GM10266 (cell line): ENCODE measurements at regions not wholly inside any gene's neighbourhood (a gene's known extent, or its start where the extent isn't known, plus 50 kb on each side); places are given as distances from the start of the nearest gene placed in this dataset.

ENCODE experiments used
- DNase-seq: peaks from one replicate; pipeline ENCODE4 v3.0.0; 2012; ENCODE audit errors: extremely low spot score
- CTCF ChIP-seq: IDR thresholded peaks from 2 replicates; pipeline ENCODE4 v1.5.1; 2012; ENCODE audit warnings: mild to moderate bottlenecking, low read depth; ENCODE audit not compliant: control insufficient read depth, insufficient read depth; ENCODE audit errors: missing control alignments

- no peak for TF ChIP-seq CTCF
- no peak for DNase-seq
Observed at GRCh38 chr1:184153731-184154130, 102.2 kb downstream of the TSEN15 start.

DNA sequence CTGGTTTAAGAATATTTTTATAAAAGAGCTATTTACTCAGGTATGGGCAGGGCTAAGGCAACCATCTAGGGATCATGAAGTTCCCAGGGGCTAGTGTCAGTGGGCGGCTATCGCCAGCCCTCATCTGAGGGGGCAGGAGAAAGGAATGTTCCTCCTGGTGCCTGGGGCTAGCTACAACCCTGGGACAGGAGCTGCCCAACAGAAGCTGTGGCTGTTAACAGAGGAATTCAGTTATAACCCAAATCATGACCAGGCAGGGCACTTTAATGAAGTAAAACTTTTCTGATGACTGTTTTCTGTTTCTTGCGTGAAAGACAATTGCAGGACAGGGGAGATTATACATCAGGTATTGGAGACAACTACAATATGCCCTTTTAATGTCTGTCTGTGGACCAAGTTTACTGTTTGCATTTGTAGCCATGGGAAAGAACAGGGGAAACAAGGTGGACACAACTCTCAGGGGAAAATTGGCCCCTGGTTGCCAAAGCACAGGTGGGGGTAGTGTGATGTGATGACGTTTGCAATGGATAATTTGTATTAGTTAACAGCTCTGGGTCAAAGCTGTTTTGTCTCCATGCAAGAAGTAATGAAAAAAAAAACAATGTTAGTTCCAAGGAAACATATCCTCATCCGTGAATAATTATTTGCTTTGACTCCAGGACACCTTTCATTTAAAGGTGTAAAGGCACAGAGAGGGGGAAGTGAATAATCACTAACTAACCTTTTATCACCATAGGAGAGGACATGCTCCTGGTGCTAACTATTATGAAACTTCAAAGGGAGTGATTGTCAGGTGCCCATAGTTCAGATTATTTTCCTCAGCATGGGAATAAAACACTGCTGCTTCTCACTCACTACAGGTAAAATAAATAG is 105.2 kb downstream of the TSEN15 start:
- no peak for TF ChIP-seq CTCF
- DNase-seq = no peak

DNA sequence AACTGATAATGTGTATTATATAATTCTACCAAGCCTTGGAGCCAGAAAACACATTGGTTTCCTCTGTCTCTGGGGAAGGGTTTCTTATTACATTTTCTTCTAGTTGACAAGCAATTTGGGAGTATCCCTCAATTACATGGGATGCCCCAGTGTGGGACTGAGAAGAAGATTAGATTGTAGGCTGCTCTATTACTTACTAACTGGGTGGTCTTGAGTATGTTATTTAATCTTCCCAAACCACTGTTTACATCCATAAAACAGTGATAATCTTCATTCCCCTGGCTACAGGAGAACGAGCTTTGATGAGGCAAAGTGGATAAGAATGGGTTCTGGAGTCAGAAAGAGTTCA is 105.8 kb downstream of the TSEN15 start:
- DNase-seq = no peak
- TF ChIP-seq CTCF = no peak

- no peak for DNase-seq
- TF ChIP-seq CTCF = no peak
Observed at GRCh38 chr1:184158896-184159681, 107.6 kb downstream of the TSEN15 start.

GRCh38 chr1:184160236-184160635 is 108.7 kb downstream of the TSEN15 start:
- TF ChIP-seq CTCF = no peak
- DNase-seq = peak; percentile 13

DNA sequence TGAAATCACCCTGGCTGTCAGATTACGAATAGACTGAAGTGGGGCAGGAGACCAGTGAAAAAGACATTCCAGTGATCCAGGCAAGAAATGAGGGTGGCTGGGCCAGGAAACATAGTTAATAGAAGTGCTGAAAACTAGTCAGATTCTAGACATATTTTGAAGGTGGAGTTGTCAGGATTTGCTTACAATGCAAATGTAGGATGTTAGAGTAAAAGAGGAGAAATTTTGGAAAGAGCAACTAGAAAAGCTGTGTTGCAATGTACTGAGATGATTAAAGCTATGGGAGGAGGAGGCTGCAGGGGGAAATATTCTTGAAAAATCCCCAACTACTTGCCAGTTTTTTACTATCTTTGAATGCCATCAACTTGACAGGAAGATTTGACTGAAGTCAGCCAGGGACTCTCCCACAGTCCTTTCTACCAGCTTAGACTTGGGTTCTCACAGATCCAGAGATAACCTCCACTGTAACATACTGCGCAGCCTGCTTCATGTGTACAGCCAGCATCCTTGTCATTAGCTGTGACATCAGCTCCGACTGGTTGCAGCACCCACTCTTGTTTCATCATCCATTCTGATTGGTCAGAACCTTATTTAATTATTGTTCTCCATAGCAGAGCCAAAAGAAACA is 109.7 kb downstream of the TSEN15 start:
- TF ChIP-seq CTCF = no peak

More for the DNA sequence above, 109.7 kb downstream of the TSEN15 start:
- no peak for DNase-seq
